Left cardiac atrium (tissue), 4 donors: ENCODE measurements at regions not wholly inside any gene's neighbourhood (a gene's known extent, or its start where the extent isn't known, plus 50 kb on each side); places are given as distances from the start of the nearest gene placed in this dataset.

Experiments used
- ATAC-seq, 2 donors: fragments of 200-7000 bp; cut with Tn5 transposase; one replicate each; pipeline ENCODE4 v1.9.1; 2020; ENCODE audit warnings: mild to moderate bottlenecking in 2 of 2, moderate library complexity in 2 of 2
- DNase-seq: peaks from one replicate; pipeline ENCODE4 v3.0.0-alpha.2; 2020
- intact Hi-C, 2 donors: fragments of 100-400 bp; cut with DNase I; formaldehyde crosslinking; loops; one replicate each; pipeline versions ENCODE4 v1.14.1 to v1.15.1; 2022 to 2023
- donor health status: DM: no; HTN: yes; CAD: no.
- donor health status: DM: no; HTN: yes; CAD: no; lungs with severe emphysema.
- donor health status: DM: yes; HTN: yes; CAD: no.
- donor health status: Dilated cardiomyopathy.

DNA sequence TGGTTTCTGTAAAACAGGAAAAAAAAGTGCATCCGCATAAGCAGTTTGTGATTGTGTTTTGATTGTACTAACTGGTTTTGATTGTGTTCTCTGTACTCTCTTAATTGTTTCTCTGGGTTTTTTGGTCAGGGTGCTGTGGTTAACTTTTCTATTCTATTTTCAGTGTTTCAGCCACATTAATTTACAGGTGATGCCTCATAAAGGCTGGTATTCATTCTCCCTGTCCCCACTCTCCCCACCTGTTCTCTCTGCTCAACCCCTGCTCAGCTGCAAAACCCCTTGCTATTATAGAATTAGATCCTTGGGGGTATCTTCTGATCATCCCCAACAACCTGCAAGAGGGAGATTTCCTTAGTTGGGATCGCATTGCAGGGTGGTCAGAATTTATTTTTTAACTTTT is 285.4 kb upstream of the AZI2 start:
- intact Hi-C loops: no loop called here
- ATAC-seq (no peak), DNase-seq (no peak)

DNA sequence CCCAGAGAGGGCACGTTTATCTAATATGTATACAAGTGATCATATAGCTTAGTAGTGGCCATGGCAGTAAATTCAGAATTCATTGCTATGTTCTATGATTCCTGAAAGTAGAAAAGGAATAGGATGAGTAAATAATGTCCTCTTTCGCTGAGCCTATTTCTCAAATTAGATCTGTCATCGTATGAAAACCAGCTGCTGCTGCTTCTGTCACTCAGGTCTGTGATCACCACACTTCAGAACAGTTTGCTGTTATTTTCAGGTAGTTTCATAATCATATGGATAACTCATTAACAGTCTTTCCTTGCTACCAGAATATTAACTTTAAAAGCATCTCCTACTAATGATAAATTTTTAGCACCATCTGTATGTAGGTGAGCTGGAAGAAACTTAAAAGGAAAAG is 289.1 kb upstream of the AZI2 start:
- DNase-seq: no peak
- intact Hi-C loops: no loop called here
- no peak for ATAC-seq

DNA sequence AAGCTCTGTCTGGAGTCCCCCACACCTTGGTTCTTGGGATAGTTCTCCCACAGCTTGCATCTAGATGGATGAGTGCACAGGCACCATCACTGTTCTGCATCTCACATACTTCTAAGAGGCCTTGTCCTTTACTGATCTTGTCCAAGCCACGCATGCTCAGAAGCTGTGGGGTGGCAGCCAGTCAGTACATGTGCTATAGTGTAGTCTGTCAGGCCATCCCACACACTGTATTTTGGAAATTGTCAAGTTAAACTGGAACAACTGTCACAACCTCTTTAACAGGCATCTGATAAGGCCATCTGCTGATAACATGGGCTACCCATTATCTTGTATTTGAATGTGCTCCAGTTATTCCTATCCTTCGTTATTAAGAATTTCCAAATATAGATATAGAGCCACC is 296.5 kb upstream of the AZI2 start:
- intact Hi-C loops: no loop called here
- DNase-seq (no peak), ATAC-seq (no peak)

DNA sequence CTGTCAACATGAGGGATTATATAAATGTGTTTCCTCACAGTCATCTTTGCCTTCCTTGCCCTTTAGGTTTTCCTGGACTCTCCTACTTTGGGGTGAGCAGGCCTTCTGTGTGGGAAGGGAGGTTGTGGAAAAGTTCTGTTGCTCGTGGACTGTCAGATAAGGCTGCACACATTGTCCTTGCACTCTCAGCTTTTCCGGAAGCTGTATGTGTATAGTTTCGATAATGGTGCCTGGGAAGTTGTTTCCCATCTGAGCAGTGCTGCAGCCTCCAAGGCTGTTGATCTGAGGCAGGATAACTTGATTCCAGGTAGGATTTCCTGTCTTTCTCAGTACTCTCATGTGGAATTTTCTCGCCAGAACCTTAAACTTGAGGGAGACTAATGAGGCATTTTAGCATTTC is 297.8 kb upstream of the AZI2 start:
- intact Hi-C loops: no loop called here
- DNase-seq: no peak
- ATAC-seq: no peak

DNA sequence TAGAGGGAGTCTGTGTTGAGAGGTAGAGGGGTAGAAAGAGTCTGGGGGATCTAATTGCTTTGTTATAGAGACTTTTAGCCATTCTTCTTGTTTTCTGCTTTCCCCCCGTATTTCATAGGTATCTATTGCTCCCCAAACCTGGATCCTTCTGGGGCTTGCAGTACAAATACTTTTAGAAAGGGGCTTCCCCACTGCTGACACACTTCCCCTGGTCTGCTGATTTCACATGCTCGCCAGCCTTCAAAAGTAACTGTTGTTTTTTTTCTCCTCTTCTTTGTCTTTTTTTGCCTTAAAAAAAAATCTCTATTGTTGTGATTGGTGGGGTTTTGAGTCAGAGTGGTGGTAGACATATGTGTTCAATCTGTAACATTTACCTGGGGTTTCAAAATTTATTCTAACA is 300.6 kb upstream of the AZI2 start:
- no peak for DNase-seq
- intact Hi-C loops: no loop called here
- no peak for ATAC-seq

DNA sequence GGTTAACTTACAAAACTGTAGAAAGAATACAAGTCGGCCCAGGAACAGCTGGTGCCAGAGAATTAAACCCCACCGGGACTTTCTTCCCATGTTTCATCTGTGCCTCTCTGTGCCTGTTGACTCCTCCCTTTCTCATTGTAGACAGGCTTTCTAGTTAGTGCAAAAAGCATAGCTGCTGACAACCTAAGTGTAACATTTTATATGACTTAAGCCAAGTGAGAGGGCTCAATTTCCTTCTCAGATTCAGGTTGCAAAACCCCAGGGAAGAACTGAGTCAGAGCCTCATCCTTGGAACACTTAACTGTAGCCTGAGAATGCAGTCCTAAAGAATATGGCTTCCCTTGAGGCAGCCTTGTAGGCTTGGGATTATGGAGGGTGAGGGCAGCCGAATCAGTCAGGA is 302.5 kb upstream of the AZI2 start:
- DNase-seq (no peak), ATAC-seq (no peak)
- intact Hi-C loops: no loop called here

DNA sequence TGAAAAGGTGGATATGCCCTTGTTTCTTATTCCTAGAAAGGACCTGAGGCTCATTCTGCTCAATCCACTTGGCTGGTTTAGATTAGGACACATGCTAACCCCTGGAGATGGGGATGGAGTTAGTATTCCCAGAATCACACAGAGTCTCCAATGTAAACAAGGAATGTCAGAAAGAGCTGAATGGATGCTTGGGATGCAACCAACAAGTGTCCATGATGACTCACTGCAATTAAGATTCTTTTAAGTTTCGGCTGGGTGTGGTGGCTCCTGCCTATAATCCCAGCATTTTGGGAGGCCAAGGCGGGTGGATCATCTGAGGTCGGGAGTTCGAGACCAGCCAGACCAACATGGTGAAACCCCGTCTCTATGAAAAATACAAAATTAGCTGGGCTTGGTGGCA is 315.5 kb upstream of the AZI2 start:
- ATAC-seq (no peak), DNase-seq (no peak)
- intact Hi-C loops: no loop called here

DNA sequence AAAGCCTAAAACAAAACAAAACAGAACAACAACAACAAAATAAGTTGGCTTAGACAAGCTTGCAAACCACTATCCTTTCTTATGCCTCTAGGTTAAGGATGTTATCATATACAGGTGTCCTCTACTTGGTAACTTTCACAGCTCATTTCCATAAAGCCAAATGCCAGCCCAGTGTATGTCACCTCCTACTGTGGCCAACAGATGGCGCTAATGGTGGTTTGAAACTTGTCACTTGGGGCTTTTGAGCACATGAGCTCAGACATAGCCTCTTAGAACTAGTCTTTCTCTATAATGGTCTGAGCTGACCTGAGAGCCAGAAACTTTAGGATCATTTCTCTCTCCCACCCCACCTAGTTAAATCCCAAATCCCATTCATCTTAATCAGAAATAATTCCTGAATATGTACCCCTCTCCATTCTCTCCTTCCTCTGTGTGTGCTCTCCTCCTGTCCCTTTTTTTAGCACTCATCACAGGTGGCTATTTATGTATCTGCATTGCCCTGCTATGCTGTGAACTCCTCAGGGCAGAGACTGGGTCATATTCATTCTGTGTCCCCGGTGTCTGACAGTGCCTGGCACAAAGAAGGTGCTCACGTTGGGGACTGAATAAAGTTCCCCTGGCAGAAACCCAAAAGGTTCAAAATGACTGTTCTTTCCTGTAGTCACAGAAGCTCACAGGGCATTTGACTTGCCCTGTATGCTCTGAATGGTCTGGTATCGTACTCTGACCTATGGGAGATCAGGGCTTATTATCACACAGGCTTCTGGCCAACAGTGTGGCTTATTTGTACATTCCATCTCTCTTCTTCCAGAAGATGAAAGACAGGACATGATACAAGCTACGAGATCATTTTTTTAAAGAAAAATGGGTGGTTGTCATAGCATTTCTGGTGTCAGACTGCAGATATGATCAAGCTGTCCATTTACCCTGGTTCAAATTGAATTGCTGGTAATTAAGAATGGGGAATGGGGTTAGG is 319.3 kb upstream of the AZI2 start:
- intact Hi-C loops: loop anchor here in 1 of 2 donors (5.0 kb wide), 1 partner anchor 59 kb away; no protein-coding TSS in a partner anchor
- DNase-seq (peak; percentile 48), ATAC-seq (peak; percentile 86 to 92)

DNA sequence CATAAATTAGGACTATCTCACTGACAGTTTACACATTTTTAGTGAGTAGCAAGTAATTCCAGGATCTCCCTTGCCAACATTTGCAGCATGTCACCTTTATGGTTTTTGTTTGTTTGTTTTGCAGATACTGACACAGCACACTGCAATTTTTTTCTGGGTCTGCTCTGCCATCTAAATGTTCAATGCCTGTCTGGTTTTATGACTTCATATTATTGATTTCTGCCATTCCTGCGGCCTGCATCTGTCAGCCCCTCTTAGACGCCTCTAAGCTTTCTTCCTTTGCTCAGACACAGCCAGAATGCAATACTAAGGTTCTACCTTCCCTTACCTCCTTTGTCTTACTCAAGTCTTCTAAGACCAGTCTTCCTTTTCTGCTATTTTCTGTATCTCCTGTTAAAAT is 321.2 kb upstream of the AZI2 start:
- ATAC-seq: no peak
- DNase-seq: no peak
- intact Hi-C loops: loop anchor here in 1 of 2 donors (5.0 kb wide), 1 partner anchor 57 kb away; no protein-coding TSS in a partner anchor

DNA sequence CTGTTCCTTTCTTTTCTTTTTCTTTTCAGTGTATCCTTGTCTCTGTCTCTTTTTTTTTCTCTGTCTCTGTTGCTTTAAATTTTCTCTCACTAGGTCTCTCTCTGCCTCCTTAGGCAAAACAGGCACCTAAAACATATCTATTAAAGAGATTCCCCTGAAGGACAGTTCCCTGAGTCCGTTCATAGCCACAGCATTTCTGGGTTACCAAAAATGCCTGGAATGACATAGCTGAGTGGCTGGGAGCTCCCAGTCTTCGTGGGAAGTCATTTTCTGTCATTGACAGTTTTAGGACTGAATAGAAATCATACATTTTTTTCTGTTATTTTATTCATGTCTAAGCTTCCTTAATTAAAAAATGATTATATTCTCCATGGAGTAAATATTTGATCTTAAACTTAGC is 323.8 kb upstream of the AZI2 start:
- ATAC-seq: no peak
- DNase-seq: no peak
- intact Hi-C loops: no loop called here

DNA sequence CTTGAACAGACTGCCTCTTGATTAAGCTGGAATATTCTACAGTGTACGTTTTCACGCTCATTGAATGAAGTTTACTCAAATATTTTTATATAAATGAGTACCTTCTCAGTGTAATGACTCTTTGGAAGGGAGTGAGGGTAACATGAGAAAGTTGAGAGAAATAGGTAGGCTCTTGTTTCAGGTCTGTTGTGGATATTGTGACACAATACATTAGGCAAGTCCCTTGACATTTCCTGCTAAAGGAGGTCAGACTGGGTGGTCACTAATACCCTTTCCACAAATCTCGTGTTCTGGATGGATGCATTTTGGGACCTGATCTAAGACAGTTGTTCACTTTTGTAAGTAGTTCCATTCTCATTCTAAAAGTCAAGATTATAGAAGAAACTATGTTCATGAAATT is 324.8 kb upstream of the AZI2 start:
- DNase-seq (no peak), ATAC-seq (no peak)
- intact Hi-C loops: no loop called here

DNA sequence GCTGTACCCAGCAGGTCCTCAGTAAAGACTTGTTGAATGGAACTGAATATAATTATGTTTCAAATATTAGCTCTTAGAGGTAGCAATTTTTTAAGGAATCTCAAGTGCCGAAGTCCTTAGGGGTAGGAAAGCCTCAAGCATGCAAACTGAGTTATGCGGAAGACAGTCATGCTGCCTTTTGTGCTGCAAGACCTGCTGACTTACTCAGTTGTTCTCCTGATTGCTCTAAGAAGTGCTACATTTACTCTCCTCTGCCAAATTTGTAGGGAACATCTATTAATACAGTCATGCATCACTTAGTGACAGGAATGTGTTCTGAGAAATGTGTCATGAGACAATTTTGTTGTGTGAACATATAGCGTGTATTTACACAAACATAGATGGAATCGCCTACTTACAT is 325.6 kb upstream of the AZI2 start:
- intact Hi-C loops: no loop called here
- no peak for DNase-seq
- ATAC-seq: peak; percentile 46 to 75

DNA sequence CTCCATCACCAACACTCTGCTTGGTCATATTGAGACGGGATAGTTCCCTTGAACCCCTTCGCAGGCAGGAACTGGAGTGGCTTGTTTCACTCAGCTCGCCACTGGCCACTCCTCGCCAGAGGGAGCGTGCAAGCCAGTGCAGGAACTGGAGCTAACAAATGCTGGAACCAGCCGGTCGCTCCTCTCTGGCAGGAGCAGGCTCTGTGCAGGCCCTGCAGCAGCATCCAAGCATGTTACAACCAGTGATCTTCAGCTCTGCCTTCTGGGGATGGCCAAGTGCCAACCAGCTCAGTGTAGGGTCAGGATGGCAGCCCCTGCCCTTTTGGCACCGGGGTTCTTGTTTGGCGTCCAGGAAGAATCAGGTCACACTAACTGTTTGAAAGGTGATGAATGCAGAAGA is 329.0 kb upstream of the AZI2 start:
- no peak for ATAC-seq
- intact Hi-C loops: no loop called here
- peak; percentile 19 for DNase-seq

DNA sequence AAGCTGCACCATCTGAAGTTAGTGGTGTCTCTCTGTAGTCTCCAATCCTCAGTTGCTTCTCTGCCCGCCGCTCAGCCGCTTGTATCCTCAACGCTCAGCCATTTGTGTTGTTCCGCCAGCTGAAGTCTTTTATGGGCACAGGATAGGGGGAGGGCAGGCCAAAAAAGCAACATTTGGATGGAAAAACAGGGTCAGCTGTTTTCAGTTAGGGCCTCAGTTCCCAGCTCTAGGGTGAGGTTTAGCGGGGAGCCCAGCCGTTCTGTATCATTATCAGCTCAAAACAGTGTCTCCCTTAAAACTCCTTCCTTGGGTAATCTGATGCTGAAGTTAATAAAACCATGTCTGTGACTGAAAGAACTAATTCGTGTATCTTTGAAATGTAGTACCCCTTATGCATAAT is 329.5 kb upstream of the AZI2 start:
- intact Hi-C loops: no loop called here
- ATAC-seq (no peak), DNase-seq (no peak)

DNA sequence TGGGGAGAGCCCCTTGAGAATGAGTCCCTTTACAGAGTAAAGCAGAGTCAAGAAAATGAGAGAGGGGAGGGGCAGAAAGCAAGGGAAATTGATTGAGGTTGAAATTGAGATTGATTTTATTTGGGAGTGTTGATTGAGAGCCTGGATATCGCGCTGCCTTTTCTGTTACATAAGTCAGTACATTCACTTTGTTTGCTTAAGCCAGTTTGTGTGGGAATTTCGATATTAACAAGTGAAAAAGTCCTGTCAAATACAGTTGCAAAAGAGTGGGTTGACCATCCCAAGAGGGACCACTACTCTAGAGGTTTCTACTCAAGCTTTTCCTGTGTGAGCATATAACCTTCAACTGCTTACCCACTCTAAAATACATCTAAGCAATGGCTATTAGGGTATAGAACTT is 331.4 kb upstream of the AZI2 start:
- intact Hi-C loops: no loop called here
- ATAC-seq: no peak

DNA sequence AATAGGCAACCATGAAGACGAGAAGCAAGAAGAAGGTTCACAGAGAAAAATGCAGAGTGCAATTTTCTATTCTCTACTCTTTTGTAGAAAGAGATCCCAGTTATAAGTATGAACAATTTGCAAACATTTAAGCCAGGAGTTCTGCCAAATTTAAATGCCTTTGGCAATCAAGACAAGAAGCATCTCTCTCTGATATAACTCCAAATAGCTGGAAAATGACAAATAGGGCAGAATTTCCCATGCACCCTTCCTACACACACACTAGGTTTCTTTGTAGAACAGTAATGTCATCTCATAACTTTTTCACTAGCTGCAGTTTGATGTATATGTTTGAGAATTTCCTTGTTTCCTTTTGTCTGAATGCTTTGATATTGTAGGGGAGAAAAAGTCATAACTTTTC is 333.5 kb upstream of the AZI2 start:
- DNase-seq (no peak), ATAC-seq (no peak)
- intact Hi-C loops: no loop called here

More for the DNA sequence above, 331.4 kb upstream of the AZI2 start:
- no peak for DNase-seq

DNA sequence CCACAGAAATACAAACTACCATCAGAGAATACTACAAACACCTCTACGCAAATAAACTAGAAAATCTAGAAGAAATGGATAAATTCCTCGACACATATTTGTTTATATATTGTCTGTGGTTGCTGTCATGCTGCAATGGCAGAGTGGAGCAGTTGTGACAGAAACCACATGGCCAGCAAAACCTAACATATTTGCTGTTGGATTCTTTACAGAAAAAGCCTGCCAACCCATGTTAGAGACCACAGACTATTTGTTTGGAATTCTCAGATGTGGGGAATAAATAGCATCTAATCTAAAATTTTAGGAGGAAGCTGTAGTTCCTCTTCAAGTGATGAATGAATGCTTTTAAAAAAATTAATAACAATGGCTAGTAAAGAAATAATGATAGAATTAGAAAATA is 341.6 kb upstream of the AZI2 start:
- ATAC-seq: no peak
- no peak for DNase-seq
- intact Hi-C loops: no loop called here

DNA sequence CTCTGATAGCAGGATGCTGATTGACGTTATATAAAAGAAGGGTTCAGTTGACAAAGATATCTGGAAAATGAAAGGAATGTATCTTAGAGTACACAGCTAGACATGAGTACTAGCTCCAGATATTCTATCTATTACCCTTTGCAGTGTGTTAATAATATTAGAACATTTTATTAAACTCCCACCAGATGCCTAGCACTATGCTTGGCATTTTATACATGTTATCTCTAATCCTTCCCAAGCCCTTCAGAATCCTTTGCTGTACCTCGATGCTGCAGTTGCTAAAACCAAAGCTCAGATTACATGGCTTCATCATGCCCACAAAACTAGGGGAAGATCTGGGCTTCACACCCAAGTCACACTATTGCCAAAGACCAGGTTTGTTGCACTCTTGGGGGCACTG is 350.1 kb upstream of the AZI2 start:
- no peak for DNase-seq
- ATAC-seq: no peak
- intact Hi-C loops: no loop called here

DNA sequence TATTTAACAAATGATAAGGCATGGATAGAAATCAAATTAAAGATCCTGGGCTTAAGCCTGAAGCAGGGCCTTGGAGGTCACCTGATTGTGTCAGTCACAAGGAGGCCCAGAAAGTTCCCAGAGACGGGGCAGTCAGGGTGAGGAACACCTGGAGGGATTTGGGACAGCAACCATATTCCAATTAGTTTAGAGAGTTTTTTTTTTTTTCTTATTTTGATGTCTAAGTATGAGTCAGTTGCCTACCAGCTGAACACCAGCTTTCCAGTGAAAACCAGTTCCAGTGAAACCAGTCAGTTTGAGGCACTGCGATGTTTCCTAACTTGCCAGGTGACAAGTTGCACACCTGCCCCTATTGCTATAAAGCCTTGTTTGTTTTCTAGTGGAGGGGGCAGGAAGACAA is 350.7 kb upstream of the AZI2 start:
- intact Hi-C loops: no loop called here
- ATAC-seq (no peak), DNase-seq (no peak)

DNA sequence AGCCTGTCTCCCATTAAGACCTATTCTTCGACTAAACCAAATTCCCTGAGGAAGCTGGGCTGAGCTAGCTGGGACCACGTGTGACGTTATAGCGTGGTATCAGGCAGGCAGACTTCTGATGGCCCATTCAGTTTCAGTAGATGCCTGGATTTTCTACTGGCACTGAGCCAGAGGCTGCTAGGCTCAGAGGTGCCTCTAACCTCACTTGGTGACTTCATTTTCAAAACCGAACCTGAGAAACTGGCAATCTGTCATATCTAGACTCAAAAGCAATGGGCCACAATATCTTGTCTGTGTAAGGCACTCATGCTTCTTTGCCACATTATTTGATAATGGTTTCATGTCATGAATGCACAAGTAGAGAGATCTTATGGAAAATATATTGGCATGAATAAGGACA is 352.1 kb upstream of the AZI2 start:
- DNase-seq: no peak
- intact Hi-C loops: no loop called here
- no peak for ATAC-seq

DNA sequence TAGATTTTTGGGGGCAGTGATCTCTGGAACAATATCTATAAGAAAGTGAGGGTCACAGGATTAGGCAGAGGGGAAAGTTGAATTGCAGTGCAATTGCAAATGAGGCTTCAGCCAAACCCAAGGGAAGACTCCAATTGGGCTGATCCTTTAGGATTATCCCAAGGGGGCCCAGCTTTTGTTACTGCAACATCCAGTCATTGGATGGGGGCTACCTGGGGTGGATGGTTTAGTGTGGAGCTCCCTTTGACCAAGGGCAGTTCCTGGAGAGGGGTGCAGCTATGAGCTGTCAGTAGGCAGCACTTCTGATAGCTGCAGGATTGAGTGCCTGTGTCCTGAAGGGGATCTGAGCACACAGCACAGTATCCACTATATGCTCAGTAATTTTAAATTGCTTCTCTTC is 355.2 kb upstream of the AZI2 start:
- intact Hi-C loops: no loop called here
- DNase-seq (no peak), ATAC-seq (no peak)
